ENCODE measurements at regions not wholly inside any gene's neighbourhood (a gene's known extent, or its start where the extent isn't known, plus 50 kb on each side); places are given as distances from the start of the nearest gene placed in this dataset.

GRCh38 chr12:47488888-47489287 is 216.9 kb downstream of the RPAP3 start:
- H3K27ac Mint-ChIP-seq = no peak overlapping the region
- H3K4me3 Mint-ChIP-seq = no peak overlapping the region
- CTCF ChIA-PET = no interaction called here
- no peaks in the 10 kb centered on the region for H3K4me1 Mint-ChIP-seq
- peaks cover 10% of the 10 kb centered on the region for H3K36me3 Mint-ChIP-seq
- DNase-seq (ENCODE audit: low spot score) = no peak
- TF ChIP-seq TP53 (CRISPR knock-in tag; IDR thresholded peaks at IDR 0.05) (no peak), SOX15 (CRISPR knock-in tag; IDR thresholded peaks at IDR 0.05) (no peak), ESRRA (CRISPR knock-in tag; IDR thresholded peaks at IDR 0.05; ENCODE audit: borderline replicate concordance) (no peak), CREB1 (CRISPR knock-in tag; IDR thresholded peaks at IDR 0.05) (no peak), ZMAT4 (CRISPR knock-in tag; IDR thresholded peaks at IDR 0.05) (no peak), JAZF1 (CRISPR knock-in tag; IDR thresholded peaks at IDR 0.05) (no peak), AR (CRISPR knock-in tag; IDR thresholded peaks at IDR 0.05) (no peak), PRRX2 (CRISPR knock-in tag; IDR thresholded peaks at IDR 0.05) (no peak), MXD4 (CRISPR knock-in tag; IDR thresholded peaks at IDR 0.05; ENCODE audit: borderline replicate concordance) (no peak), SMAD4 (CRISPR knock-in tag; IDR thresholded peaks at IDR 0.05) (no peak)
- H3K27me3 Mint-ChIP-seq (ENCODE audit: low read depth) = peaks cover 6% of the 10 kb centered on the region; the same call in 1 of the 2 replicates
- POLR2A ChIA-PET = no interaction called here
- peaks cover 32% of the 10 kb centered on the region for H3K9me3 Mint-ChIP-seq
- no peak for ATAC-seq

GRCh38 chr12:47481041-47481440 is 224.8 kb downstream of the RPAP3 start:
- H3K36me3 Mint-ChIP-seq = no peaks in the 10 kb centered on the region; the same call in 1 of the 2 replicates
- peaks cover 30% of the 10 kb centered on the region for H3K9me3 Mint-ChIP-seq
- no peaks in the 10 kb centered on the region; the same call in 1 of the 2 replicates for H3K27me3 Mint-ChIP-seq (ENCODE audit: low read depth)
- no peak overlapping the region for H3K27ac Mint-ChIP-seq
- no peak for DNase-seq (ENCODE audit: low spot score)
- no peak for ATAC-seq
- ChIA-PET CTCF (interaction anchor here (1.2 kb wide), 1 partner anchor 156 kb away, joined by 3 read pairs; no protein-coding TSS in a partner anchor), POLR2A (no interaction called here)
- H3K4me3 Mint-ChIP-seq = no peak overlapping the region
- peaks cover 5% of the 10 kb centered on the region for H3K4me1 Mint-ChIP-seq
- TF ChIP-seq ZNF416 (CRISPR knock-in tag; IDR thresholded peaks at IDR 0.05) (no peak), PRDM15 (CRISPR knock-in tag; IDR thresholded peaks at IDR 0.05) (no peak), STAT6 (CRISPR knock-in tag; conservative IDR thresholded peaks at IDR 0.05; ENCODE audit: low read depth) (no peak), SMAD4 (CRISPR knock-in tag; IDR thresholded peaks at IDR 0.05) (no peak), ZNF121 (CRISPR knock-in tag; IDR thresholded peaks at IDR 0.05) (no peak), GTF2I (CRISPR knock-in tag; conservative IDR thresholded peaks at IDR 0.05) (no peak), TEAD1 (CRISPR knock-in tag; IDR thresholded peaks at IDR 0.05) (no peak), ZNF281 (CRISPR knock-in tag; IDR thresholded peaks at IDR 0.05) (no peak), FOXJ3 (CRISPR knock-in tag; IDR thresholded peaks at IDR 0.05; ENCODE audit: borderline replicate concordance) (no peak), E2F1 (CRISPR knock-in tag; IDR thresholded peaks at IDR 0.05) (no peak), GABPB1 (CRISPR knock-in tag; IDR thresholded peaks at IDR 0.05) (no peak), NFATC4 (CRISPR knock-in tag; IDR thresholded peaks at IDR 0.05) (no peak)

All from WTC11 (cell line).